WTC11 (cell line): ENCODE measurements at regions not wholly inside any gene's neighbourhood (a gene's known extent, or its start where the extent isn't known, plus 50 kb on each side); places are given as distances from the start of the nearest gene placed in this dataset.

Experiments used
- ATAC-seq: fragments of 200-7000 bp; cut with Tn5 transposase; 2 replicates; pipeline ENCODE4 v1.10.0; 2021; ENCODE audit warnings: mild to moderate bottlenecking, moderate library complexity
- CTCF ChIA-PET: fragments of 300-600 bp; sonication (Branson Sonifier 250); formaldehyde crosslinking; loops from one replicate; lab custom pipeline; 2021; ENCODE audit warnings: antibody characterized with exemption; lab: Charles Lee
- POLR2A ChIA-PET: fragments of 350-600 bp; sonication (Branson Sonifier 250); formaldehyde crosslinking; loops from one replicate; lab custom pipeline; 2021; ENCODE audit warnings: antibody characterized with exemption; lab: Charles Lee
- DNase-seq: peaks from one replicate; pipeline ENCODE4 v3.0.0; 2021; ENCODE audit warnings: low spot score
- H3K27ac Mint-ChIP-seq: 2 replicates; pipeline ENCODE4 v1.8.0; 2021; ENCODE audit warnings: mixed read lengths
- H3K27me3 Mint-ChIP-seq: 2 replicates; pipeline ENCODE4 v1.8.0; 2021; ENCODE audit warnings: low read depth, mild to moderate bottlenecking, moderate library complexity, mixed read lengths
- H3K36me3 Mint-ChIP-seq: 2 replicates; pipeline ENCODE4 v1.8.0; 2021; ENCODE audit warnings: mixed read lengths
- H3K4me1 Mint-ChIP-seq: 2 replicates; pipeline ENCODE4 v1.8.0; 2022; ENCODE audit warnings: mixed read lengths
- H3K4me3 Mint-ChIP-seq: 2 replicates; pipeline ENCODE4 v1.8.0; 2021; ENCODE audit warnings: mild to moderate bottlenecking, moderate library complexity, mixed read lengths
- H3K9me3 Mint-ChIP-seq: 2 replicates; pipeline ENCODE4 v1.8.0; 2021; ENCODE audit warnings: mixed read lengths
- ATF1 ChIP-seq: sonication (generic); formaldehyde crosslinking; IDR thresholded peaks from 2 replicates; pipeline ENCODE4 v1.8.1; 2023; ENCODE audit warnings: mild to moderate bottlenecking, moderate library complexity, missing genetic modification reagents
- CBFB ChIP-seq: sonication (generic); formaldehyde crosslinking; IDR thresholded peaks from 2 replicates; pipeline ENCODE4 v1.8.1; 2022; ENCODE audit warnings: mild to moderate bottlenecking, low read depth, missing genetic modification reagents
- FOXJ3 ChIP-seq: sonication (generic); formaldehyde crosslinking; IDR thresholded peaks from 2 replicates; pipeline ENCODE4 v1.9.0; 2021; ENCODE audit warnings: missing genetic modification reagents, mild to moderate bottlenecking, borderline replicate concordance
- IRF2 ChIP-seq: sonication (generic); formaldehyde crosslinking; IDR thresholded peaks from 2 replicates; pipeline ENCODE4 v1.8.0; 2022; ENCODE audit warnings: low read depth, missing genetic modification reagents, borderline replicate concordance
- JUN ChIP-seq: sonication (generic); formaldehyde crosslinking; IDR thresholded peaks from 2 replicates; pipeline ENCODE4 v1.8.0; 2023; ENCODE audit warnings: mild to moderate bottlenecking, missing genetic modification reagents
- KAT7 ChIP-seq: sonication (generic); formaldehyde crosslinking; IDR thresholded peaks from 2 replicates; pipeline ENCODE4 v1.8.1; 2023; ENCODE audit warnings: missing genetic modification reagents, mild to moderate bottlenecking, borderline replicate concordance
- NFYB ChIP-seq: sonication (generic); formaldehyde crosslinking; conservative IDR thresholded peaks from 2 replicates; pipeline ENCODE4 v1.8.0; 2022; ENCODE audit warnings: low read depth, missing genetic modification reagents
- OVOL2 ChIP-seq: fragments of 250-450 bp; sonication (Bioruptor Pico); IDR thresholded peaks from 2 replicates; pipeline ENCODE4 v1.9.0; 2021; ENCODE audit warnings: mild to moderate bottlenecking, borderline replicate concordance
- SMAD4 ChIP-seq: sonication (generic); formaldehyde crosslinking; IDR thresholded peaks from 2 replicates; pipeline ENCODE4 v1.8.0; 2022; ENCODE audit warnings: mild to moderate bottlenecking, missing genetic modification reagents
- TCF7 ChIP-seq: sonication (generic); formaldehyde crosslinking; IDR thresholded peaks from 2 replicates; pipeline ENCODE4 v1.8.0; 2022; ENCODE audit warnings: mild to moderate bottlenecking, low read depth, missing genetic modification reagents, moderate library complexity
- TEAD1 ChIP-seq: sonication (generic); formaldehyde crosslinking; IDR thresholded peaks from 2 replicates; pipeline ENCODE4 v1.8.0; 2022; ENCODE audit warnings: mild to moderate bottlenecking, missing genetic modification reagents
- ZNF232 ChIP-seq: sonication (generic); formaldehyde crosslinking; IDR thresholded peaks from 2 replicates; pipeline ENCODE4 v1.8.0; 2022; ENCODE audit warnings: mild to moderate bottlenecking, missing genetic modification reagents
- ZNF263 ChIP-seq: sonication (generic); formaldehyde crosslinking; IDR thresholded peaks from 2 replicates; pipeline ENCODE4 v1.8.1; 2022; ENCODE audit warnings: low read depth, mild to moderate bottlenecking, moderate library complexity, missing genetic modification reagents
- TF ChIP-seq, protein P1 (sequence below): sonication (generic); formaldehyde crosslinking; IDR thresholded peaks from 2 replicates; pipeline ENCODE4 v1.8.0; 2022; ENCODE audit warnings: mild to moderate bottlenecking, missing genetic modification reagents
- TF ChIP-seq, protein P2 (sequence below): sonication (generic); formaldehyde crosslinking; conservative IDR thresholded peaks from 2 replicates; pipeline ENCODE4 v1.8.1; 2022; ENCODE audit warnings: mild to moderate bottlenecking, missing genetic modification reagents
- TF ChIP-seq, protein P3 (sequence below): sonication (generic); formaldehyde crosslinking; IDR thresholded peaks from 2 replicates; pipeline ENCODE4 v1.8.0; 2022; ENCODE audit warnings: mild to moderate bottlenecking, missing genetic modification reagents
- TF ChIP-seq, protein P4 (sequence below): fragments of 250-450 bp; sonication (Bioruptor Pico); IDR thresholded peaks from 2 replicates; pipeline ENCODE4 v1.9.0; 2021; ENCODE audit warnings: mild to moderate bottlenecking
- TF ChIP-seq, protein P5 (sequence below): sonication (generic); formaldehyde crosslinking; IDR thresholded peaks from 2 replicates; pipeline ENCODE4 v1.8.1; 2023; ENCODE audit warnings: mild to moderate bottlenecking, moderate library complexity, missing genetic modification reagents
- TF ChIP-seq, protein P6 (sequence below): sonication (generic); formaldehyde crosslinking; IDR thresholded peaks from 2 replicates; pipeline ENCODE4 v1.8.1; 2023; ENCODE audit warnings: mild to moderate bottlenecking, missing genetic modification reagents
- TF ChIP-seq, protein P7 (sequence below): fragments of 250-450 bp; sonication (Bioruptor Pico); IDR thresholded peaks from 2 replicates; pipeline ENCODE4 v1.8.0; 2021; ENCODE audit warnings: mild to moderate bottlenecking
- TF ChIP-seq, protein P8 (sequence below): fragments of 250-450 bp; sonication (Bioruptor Pico); IDR thresholded peaks from 2 replicates; pipeline ENCODE4 v2.1.2; 2022; ENCODE audit warnings: mild to moderate bottlenecking, moderate library complexity
- TF ChIP-seq, protein P9 (sequence below): sonication (generic); formaldehyde crosslinking; IDR thresholded peaks from 2 replicates; pipeline ENCODE4 v1.8.1; 2023; ENCODE audit warnings: mild to moderate bottlenecking, missing genetic modification reagents, moderate library complexity

DNA sequence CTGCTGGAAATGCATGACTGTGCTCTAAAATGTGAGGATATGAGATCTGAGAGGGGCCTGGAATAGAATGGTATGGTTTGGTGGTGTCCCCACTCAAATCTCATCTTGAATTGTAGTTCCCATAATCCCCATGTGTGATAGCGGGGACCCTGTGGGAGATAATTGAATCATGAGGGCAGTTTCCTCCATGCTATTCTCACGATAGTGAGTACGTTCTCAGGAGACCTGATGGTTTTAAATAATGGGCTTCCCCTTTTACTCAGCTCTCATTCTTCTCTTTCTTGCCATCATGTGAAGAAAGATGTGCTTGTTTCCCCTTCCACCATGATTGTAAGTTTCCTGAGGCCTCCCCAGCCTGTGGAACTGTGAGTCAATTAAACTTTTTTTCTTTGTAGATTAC, 133.6 kb upstream of the ADAMTS16 start:
- 0 out of 2 replicates have a peak, but pooled peaks cover 2% of the 10 kb centered on the region for H3K4me1 Mint-ChIP-seq
- H3K36me3 Mint-ChIP-seq = no peaks in the 10 kb centered on the region
- H3K27ac Mint-ChIP-seq = no peak overlapping the region
- no peak for TF ChIP-seq CBFB (CRISPR knock-in tag)
- no peak for TF ChIP-seq ZNF263
- TF ChIP-seq, protein P1, sequence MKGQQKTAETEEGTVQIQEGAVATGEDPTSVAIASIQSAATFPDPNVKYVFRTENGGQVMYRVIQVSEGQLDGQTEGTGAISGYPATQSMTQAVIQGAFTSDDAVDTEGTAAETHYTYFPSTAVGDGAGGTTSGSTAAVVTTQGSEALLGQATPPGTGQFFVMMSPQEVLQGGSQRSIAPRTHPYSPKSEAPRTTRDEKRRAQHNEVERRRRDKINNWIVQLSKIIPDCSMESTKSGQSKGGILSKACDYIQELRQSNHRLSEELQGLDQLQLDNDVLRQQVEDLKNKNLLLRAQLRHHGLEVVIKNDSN (CRISPR knock-in tag) = no peak
- TF ChIP-seq TCF7 (CRISPR knock-in tag) = no peak
- TF ChIP-seq NFYB = no peak
- TF ChIP-seq, protein P2, sequence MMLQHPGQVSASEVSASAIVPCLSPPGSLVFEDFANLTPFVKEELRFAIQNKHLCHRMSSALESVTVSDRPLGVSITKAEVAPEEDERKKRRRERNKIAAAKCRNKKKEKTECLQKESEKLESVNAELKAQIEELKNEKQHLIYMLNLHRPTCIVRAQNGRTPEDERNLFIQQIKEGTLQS = no peak
- no peak for TF ChIP-seq ATF1 (CRISPR knock-in tag)
- TF ChIP-seq, protein P3, sequence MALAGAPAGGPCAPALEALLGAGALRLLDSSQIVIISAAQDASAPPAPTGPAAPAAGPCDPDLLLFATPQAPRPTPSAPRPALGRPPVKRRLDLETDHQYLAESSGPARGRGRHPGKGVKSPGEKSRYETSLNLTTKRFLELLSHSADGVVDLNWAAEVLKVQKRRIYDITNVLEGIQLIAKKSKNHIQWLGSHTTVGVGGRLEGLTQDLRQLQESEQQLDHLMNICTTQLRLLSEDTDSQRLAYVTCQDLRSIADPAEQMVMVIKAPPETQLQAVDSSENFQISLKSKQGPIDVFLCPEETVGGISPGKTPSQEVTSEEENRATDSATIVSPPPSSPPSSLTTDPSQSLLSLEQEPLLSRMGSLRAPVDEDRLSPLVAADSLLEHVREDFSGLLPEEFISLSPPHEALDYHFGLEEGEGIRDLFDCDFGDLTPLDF (CRISPR knock-in tag) = no peak
- no peak for TF ChIP-seq SMAD4 (CRISPR knock-in tag)
- TF ChIP-seq ZNF232 (CRISPR knock-in tag) = no peak
- no peak for TF ChIP-seq TEAD1 (CRISPR knock-in tag)
- TF ChIP-seq, protein P4, sequence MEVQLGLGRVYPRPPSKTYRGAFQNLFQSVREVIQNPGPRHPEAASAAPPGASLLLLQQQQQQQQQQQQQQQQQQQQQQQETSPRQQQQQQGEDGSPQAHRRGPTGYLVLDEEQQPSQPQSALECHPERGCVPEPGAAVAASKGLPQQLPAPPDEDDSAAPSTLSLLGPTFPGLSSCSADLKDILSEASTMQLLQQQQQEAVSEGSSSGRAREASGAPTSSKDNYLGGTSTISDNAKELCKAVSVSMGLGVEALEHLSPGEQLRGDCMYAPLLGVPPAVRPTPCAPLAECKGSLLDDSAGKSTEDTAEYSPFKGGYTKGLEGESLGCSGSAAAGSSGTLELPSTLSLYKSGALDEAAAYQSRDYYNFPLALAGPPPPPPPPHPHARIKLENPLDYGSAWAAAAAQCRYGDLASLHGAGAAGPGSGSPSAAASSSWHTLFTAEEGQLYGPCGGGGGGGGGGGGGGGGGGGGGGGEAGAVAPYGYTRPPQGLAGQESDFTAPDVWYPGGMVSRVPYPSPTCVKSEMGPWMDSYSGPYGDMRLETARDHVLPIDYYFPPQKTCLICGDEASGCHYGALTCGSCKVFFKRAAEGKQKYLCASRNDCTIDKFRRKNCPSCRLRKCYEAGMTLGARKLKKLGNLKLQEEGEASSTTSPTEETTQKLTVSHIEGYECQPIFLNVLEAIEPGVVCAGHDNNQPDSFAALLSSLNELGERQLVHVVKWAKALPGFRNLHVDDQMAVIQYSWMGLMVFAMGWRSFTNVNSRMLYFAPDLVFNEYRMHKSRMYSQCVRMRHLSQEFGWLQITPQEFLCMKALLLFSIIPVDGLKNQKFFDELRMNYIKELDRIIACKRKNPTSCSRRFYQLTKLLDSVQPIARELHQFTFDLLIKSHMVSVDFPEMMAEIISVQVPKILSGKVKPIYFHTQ (CRISPR knock-in tag) = no peak
- TF ChIP-seq, protein P5, sequence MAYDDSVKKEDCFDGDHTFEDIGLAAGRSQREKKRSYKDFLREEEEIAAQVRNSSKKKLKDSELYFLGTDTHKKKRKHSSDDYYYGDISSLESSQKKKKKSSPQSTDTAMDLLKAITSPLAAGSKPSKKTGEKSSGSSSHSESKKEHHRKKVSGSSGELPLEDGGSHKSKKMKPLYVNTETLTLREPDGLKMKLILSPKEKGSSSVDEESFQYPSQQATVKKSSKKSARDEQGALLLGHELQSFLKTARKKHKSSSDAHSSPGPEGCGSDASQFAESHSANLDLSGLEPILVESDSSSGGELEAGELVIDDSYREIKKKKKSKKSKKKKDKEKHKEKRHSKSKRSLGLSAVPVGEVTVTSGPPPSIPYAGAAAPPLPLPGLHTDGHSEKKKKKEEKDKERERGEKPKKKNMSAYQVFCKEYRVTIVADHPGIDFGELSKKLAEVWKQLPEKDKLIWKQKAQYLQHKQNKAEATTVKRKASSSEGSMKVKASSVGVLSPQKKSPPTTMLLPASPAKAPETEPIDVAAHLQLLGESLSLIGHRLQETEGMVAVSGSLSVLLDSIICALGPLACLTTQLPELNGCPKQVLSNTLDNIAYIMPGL (CRISPR knock-in tag) = no peak
- TF ChIP-seq, protein P6, sequence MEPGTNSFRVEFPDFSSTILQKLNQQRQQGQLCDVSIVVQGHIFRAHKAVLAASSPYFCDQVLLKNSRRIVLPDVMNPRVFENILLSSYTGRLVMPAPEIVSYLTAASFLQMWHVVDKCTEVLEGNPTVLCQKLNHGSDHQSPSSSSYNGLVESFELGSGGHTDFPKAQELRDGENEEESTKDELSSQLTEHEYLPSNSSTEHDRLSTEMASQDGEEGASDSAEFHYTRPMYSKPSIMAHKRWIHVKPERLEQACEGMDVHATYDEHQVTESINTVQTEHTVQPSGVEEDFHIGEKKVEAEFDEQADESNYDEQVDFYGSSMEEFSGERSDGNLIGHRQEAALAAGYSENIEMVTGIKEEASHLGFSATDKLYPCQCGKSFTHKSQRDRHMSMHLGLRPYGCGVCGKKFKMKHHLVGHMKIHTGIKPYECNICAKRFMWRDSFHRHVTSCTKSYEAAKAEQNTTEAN (CRISPR knock-in tag) = no peak
- TF ChIP-seq, protein P7, sequence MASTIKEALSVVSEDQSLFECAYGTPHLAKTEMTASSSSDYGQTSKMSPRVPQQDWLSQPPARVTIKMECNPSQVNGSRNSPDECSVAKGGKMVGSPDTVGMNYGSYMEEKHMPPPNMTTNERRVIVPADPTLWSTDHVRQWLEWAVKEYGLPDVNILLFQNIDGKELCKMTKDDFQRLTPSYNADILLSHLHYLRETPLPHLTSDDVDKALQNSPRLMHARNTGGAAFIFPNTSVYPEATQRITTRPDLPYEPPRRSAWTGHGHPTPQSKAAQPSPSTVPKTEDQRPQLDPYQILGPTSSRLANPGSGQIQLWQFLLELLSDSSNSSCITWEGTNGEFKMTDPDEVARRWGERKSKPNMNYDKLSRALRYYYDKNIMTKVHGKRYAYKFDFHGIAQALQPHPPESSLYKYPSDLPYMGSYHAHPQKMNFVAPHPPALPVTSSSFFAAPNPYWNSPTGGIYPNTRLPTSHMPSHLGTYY (CRISPR knock-in tag) = no peak
- POLR2A ChIA-PET = no interaction called here
- no peak for DNase-seq
- peaks cover 6% of the 10 kb centered on the region for H3K27me3 Mint-ChIP-seq
- CTCF ChIA-PET = no interaction called here
- H3K4me3 Mint-ChIP-seq = no peak overlapping the region
- H3K9me3 Mint-ChIP-seq = no peaks in the 10 kb centered on the region
- no peak for ATAC-seq

DNA sequence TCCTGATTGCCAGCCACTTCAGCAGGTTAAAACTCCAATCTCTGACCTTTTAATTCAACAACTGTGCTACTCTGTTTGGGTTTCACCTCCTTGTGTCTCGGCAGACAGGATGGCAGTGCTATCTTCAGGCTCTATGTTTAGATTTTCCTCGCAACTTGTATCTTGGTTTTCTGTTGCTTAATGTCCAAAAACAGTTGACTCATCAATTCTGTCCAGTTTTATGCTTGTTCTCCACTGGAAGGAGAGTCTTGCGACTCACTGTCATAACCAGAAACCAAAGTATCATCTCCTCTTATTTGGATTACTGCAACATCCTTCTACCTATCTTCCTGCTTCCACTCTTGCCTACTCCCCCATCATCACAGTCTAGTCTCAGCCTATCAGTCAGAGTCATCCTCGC, 130.9 kb upstream of the ADAMTS16 start:
- Mint-ChIP-seq H3K9me3 (no peaks in the 10 kb centered on the region), H3K27me3 (peaks cover 6% of the 10 kb centered on the region), H3K4me1 (peaks cover 2% of the 10 kb centered on the region), H3K36me3 (no peaks in the 10 kb centered on the region), H3K4me3 (no peak overlapping the region), H3K27ac (no peak overlapping the region)
- ATAC-seq (no peak), DNase-seq (no peak)
- CTCF ChIA-PET = no interaction called here
- POLR2A ChIA-PET = no interaction called here
- TF ChIP-seq OVOL2 (CRISPR knock-in tag) (no peak), FOXJ3 (CRISPR knock-in tag) (no peak), JUN (CRISPR knock-in tag) (no peak), IRF2 (no peak), NFYB (no peak), KAT7 (CRISPR knock-in tag) (no peak)
- TF ChIP-seq, protein P8, sequence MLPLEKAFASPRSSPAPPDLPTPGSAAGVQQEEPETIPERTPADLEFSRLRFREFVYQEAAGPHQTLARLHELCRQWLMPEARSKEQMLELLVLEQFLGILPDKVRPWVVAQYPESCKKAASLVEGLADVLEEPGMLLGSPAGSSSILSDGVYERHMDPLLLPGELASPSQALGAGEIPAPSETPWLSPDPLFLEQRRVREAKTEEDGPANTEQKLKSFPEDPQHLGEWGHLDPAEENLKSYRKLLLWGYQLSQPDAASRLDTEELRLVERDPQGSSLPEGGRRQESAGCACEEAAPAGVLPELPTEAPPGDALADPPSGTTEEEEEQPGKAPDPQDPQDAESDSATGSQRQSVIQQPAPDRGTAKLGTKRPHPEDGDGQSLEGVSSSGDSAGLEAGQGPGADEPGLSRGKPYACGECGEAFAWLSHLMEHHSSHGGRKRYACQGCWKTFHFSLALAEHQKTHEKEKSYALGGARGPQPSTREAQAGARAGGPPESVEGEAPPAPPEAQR = no peak
- TF ChIP-seq, protein P9, sequence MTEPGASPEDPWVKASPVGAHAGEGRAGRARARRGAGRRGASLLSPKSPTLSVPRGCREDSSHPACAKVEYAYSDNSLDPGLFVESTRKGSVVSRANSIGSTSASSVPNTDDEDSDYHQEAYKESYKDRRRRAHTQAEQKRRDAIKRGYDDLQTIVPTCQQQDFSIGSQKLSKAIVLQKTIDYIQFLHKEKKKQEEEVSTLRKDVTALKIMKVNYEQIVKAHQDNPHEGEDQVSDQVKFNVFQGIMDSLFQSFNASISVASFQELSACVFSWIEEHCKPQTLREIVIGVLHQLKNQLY (CRISPR knock-in tag) = no peak
- TF ChIP-seq, protein P1 (CRISPR knock-in tag) = no peak
- TF ChIP-seq, protein P6 (CRISPR knock-in tag) = no peak
